ENCODE measurements at regions not wholly inside any gene's neighbourhood (a gene's known extent, or its start where the extent isn't known, plus 50 kb on each side); places are given as distances from the start of the nearest gene placed in this dataset.

GRCh38 chr22:48103126-48103875 lies 1340.9 kb downstream of the TBC1D22A start:
- TF ChIP-seq POLR2A (IDR thresholded peaks at IDR 0.05; ENCODE audit: low read depth, low read length) (no peak), PAX5 (IDR thresholded peaks at IDR 0.05; ENCODE audit: insufficient read depth, low read length, severe bottlenecking) (no peak), TAF1 (IDR thresholded peaks at IDR 0.05; ENCODE audit: low read depth, low read length) (no peak)

All from GM12891 (cell line).